A673 (cell line): ENCODE measurements at regions not wholly inside any gene's neighbourhood (a gene's known extent, or its start where the extent isn't known, plus 50 kb on each side); places are given as distances from the start of the nearest gene placed in this dataset.

Experiments used
- BruUV-seq: library from RNA; stranded (reverse); fragments of 400-500 nt; replicated peaks from 2 replicates; lab custom pipeline; 2021; lab: Mats Ljungman, UMichigan
- CTCF ChIA-PET: fragments of 300-600 bp; sonication (Branson Sonifier 250); formaldehyde crosslinking; loops from one replicate; lab custom pipeline; 2022; ENCODE audit warnings: antibody characterized with exemption; lab: Charles Lee
- POLR2A ChIA-PET: fragments of 300-600 bp; sonication (Branson Sonifier 250); formaldehyde crosslinking; loops from one replicate; lab custom pipeline; 2022; ENCODE audit warnings: antibody characterized with exemption; ENCODE audit not compliant: low non-redundant PET; lab: Charles Lee
- DNase-seq: peaks from one replicate; pipeline ENCODE4 v3.0.0-alpha.2; 2015; ENCODE audit warnings: low spot score
- H3K27ac ChIP-seq: fragments of 200-600 bp; sonication (generic); 2 replicates; pipeline ENCODE4 v1.5.1; 2016; ENCODE audit warnings: mixed run types, low read depth, mild to moderate bottlenecking, mixed read lengths, antibody characterized with exemption, low read length; ENCODE audit not compliant: poor library complexity, severe bottlenecking
- H3K27me3 ChIP-seq: fragments of 200-600 bp; sonication (generic); replicated peaks from 2 replicates; pipeline ENCODE4 v1.6.1; 2017; ENCODE audit warnings: mixed run types, low read depth, mild to moderate bottlenecking, mixed read lengths, antibody characterized with exemption, low read length; ENCODE audit not compliant: insufficient read depth, poor library complexity
- H3K36me3 ChIP-seq: fragments of 200-600 bp; sonication (generic); 2 replicates; pipeline ENCODE4 v1.6.1; 2016; ENCODE audit warnings: mixed run types, mild to moderate bottlenecking, mixed read lengths, antibody characterized with exemption, low read length; ENCODE audit not compliant: insufficient read depth, poor library complexity, severe bottlenecking
- H3K4me1 ChIP-seq: fragments of 200-600 bp; sonication (generic); 2 replicates; pipeline ENCODE4 v1.6.1; 2017; ENCODE audit warnings: mixed run types, mild to moderate bottlenecking, mixed read lengths, antibody characterized with exemption, low read length; ENCODE audit not compliant: insufficient read depth, poor library complexity, severe bottlenecking
- H3K4me3 ChIP-seq: fragments of 200-600 bp; sonication (generic); 2 replicates; pipeline ENCODE4 v1.5.1; 2016; ENCODE audit warnings: low read depth, mixed run types, mild to moderate bottlenecking, mixed read lengths, low read length; ENCODE audit not compliant: poor library complexity, severe bottlenecking
- H3K9me3 ChIP-seq: fragments of 200-600 bp; sonication (generic); 2 replicates; pipeline ENCODE4 v1.6.1; 2016; ENCODE audit warnings: mixed run types, low read depth, mild to moderate bottlenecking, mixed read lengths, antibody characterized with exemption, low read length; ENCODE audit not compliant: poor library complexity, severe bottlenecking
- CTCF ChIP-seq: fragments of 300-800, 200-600 bp; sonication (generic); conservative IDR thresholded peaks from 2 replicates; pipeline ENCODE4 v1.5.1; 2017; ENCODE audit warnings: low read depth, mild to moderate bottlenecking, antibody characterized with exemption, low read length, moderate library complexity, mixed read lengths
- EZH2 ChIP-seq: fragments of 200-600 bp; sonication (generic); IDR thresholded peaks from 2 replicates; pipeline ENCODE4 v1.6.1; 2017; ENCODE audit warnings: borderline replicate concordance, low read depth, mild to moderate bottlenecking, mixed read lengths, antibody characterized with exemption, low read length; ENCODE audit not compliant: poor library complexity, severe bottlenecking
- intact Hi-C: fragments of 100-400 bp; cut with micrococcal nuclease; formaldehyde crosslinking; loops from one replicate; pipeline ENCODE4 v1.10.0; 2022; ENCODE audit not compliant: unreplicated experiment

- H3K27me3 ChIP-seq: no peaks in the 10 kb centered on the region
- POLR2A ChIA-PET: no interaction called here
- no peaks in the 10 kb centered on the region for H3K36me3 ChIP-seq
- H3K27ac ChIP-seq: no peak overlapping the region
- H3K4me3 ChIP-seq: no peak overlapping the region
- CTCF ChIA-PET: no interaction called here
- peaks cover 31% of the 10 kb centered on the region for H3K4me1 ChIP-seq
- BruUV-seq: no TSS peak
- intact Hi-C loops: no loop called here
- no peak for DNase-seq
- no peaks in the 10 kb centered on the region for H3K9me3 ChIP-seq
- TF ChIP-seq EZH2 (no peak), CTCF (no peak)
These were observed 166.2 kb upstream of the TGFBR2 start for GRCh38 chr3:30440147-30440604.

DNA sequence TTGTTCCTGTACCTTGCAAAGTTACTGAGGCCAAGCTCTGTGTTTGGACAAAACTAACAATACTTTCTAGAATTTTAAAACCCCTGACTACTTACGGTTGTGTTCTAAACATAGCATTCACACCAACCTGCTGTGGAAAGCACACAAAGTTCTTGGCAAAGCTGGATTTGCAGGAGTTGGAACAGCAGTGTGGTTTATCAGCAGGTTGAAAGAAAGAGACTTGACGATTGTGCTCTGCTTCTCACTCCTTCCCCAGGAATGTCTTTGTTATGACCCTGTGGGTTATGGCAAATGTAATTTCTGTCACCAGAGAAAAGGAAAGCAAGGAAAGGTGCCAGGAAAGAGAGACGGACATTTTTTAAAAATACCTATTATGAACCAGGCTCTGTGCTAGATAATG, 165.5 kb upstream of the TGFBR2 start:
- DNase-seq: no peak
- Histone ChIP-seq H3K4me1 (peaks cover 28% of the 10 kb centered on the region), H3K27ac (no peak overlapping the region), H3K4me3 (no peak overlapping the region), H3K9me3 (no peaks in the 10 kb centered on the region), H3K27me3 (no peaks in the 10 kb centered on the region), H3K36me3 (no peaks in the 10 kb centered on the region)
- ChIA-PET CTCF (no interaction called here), POLR2A (no interaction called here)
- TF ChIP-seq EZH2 (no peak), CTCF (no peak)
- intact Hi-C loops: no loop called here
- no TSS peak for BruUV-seq

GRCh38 chr3:30443756-30444673, 162.4 kb upstream of the TGFBR2 start:
- CTCF ChIA-PET: no interaction called here

More at GRCh38 chr3:30443756-30444673, 162.4 kb upstream of the TGFBR2 start:
- H3K9me3 ChIP-seq: no peaks in the 10 kb centered on the region
- no peaks in the 10 kb centered on the region for H3K27me3 ChIP-seq
- intact Hi-C loops: no loop called here
- peaks cover 10% of the 10 kb centered on the region for H3K4me1 ChIP-seq
- H3K4me3 ChIP-seq: no peak overlapping the region
- no peaks in the 10 kb centered on the region for H3K36me3 ChIP-seq
- POLR2A ChIA-PET: no interaction called here
- DNase-seq: no peak
- H3K27ac ChIP-seq: no peak overlapping the region
- TF ChIP-seq CTCF (no peak), EZH2 (no peak)
- BruUV-seq: no TSS peak
